ENCODE measurements at regions not wholly inside any gene's neighbourhood (a gene's known extent, or its start where the extent isn't known, plus 50 kb on each side); places are given as distances from the start of the nearest gene placed in this dataset.

GRCh38 chr3:157662171-157662570, 159.0 kb upstream of the VEPH1 start:
- no peak for DNase-seq
- intact Hi-C loops (cut with DNase I): no loop called here
- no peak for ATAC-seq
- no peaks in the 10 kb centered on the region for H3K4me1 ChIP-seq
- TF ChIP-seq CTCF (IDR thresholded peaks at IDR 0.05): no peak
- H3K36me3 ChIP-seq (ENCODE audit: insufficient read depth in 1 of 2, low read depth in 1 of 2): no peaks in the 10 kb centered on the region
- H3K27ac ChIP-seq: no peak overlapping the region
- H3K9me3 ChIP-seq: no peaks in the 10 kb centered on the region
- H3K4me3 ChIP-seq: no peak overlapping the region
- peaks cover 0 to 2% (median 0%) of the 10 kb centered on the region in 3 donors for H3K27me3 ChIP-seq (ENCODE audit: insufficient read depth in 3 of 3, low read length in 2 of 3)

- DNase-seq: no peak
- H3K27me3 ChIP-seq (ENCODE audit: insufficient read depth in 3 of 3, low read length in 2 of 3): peaks cover 0 to 2% (median 0%) of the 10 kb centered on the region in 3 donors
- H3K4me1 ChIP-seq: no peaks in the 10 kb centered on the region
- H3K27ac ChIP-seq: no peak overlapping the region
- no peaks in the 10 kb centered on the region for H3K9me3 ChIP-seq
- no peak overlapping the region for H3K4me3 ChIP-seq
- H3K36me3 ChIP-seq (ENCODE audit: insufficient read depth in 1 of 2, low read depth in 1 of 2): no peaks in the 10 kb centered on the region
- intact Hi-C loops (cut with DNase I): no loop called here
- no peak for ATAC-seq
- no peak for TF ChIP-seq CTCF (IDR thresholded peaks at IDR 0.05)
Observed at GRCh38 chr3:157660847-157661246, 157.6 kb upstream of the VEPH1 start.

- Histone ChIP-seq H3K4me3 (no peak overlapping the region), H3K36me3 (ENCODE audit: insufficient read depth in 1 of 2, low read depth in 1 of 2) (no peaks in the 10 kb centered on the region), H3K27me3 (ENCODE audit: insufficient read depth in 3 of 3, low read length in 2 of 3) (no peaks in the 10 kb centered on the region), H3K27ac (no peak overlapping the region), H3K9me3 (no peaks in the 10 kb centered on the region), H3K4me1 (peaks cover 6% of the 10 kb centered on the region)
- 81 to 86% (median 85%) methylated on average over 2 of the region's 2 CpGs for WGBS, 3 donors
- intact Hi-C loops (cut with DNase I): no loop called here
- ATAC-seq (no peak), DNase-seq (no peak)
- no peak for TF ChIP-seq CTCF (IDR thresholded peaks at IDR 0.05)
Observed at GRCh38 chr3:157652366-157652765, 149.2 kb upstream of the VEPH1 start.

GRCh38 chr3:157650699-157651098, 147.5 kb upstream of the VEPH1 start:
- DNase-seq: no peak
- Histone ChIP-seq H3K9me3 (no peaks in the 10 kb centered on the region), H3K27ac (no peak overlapping the region), H3K36me3 (ENCODE audit: insufficient read depth in 1 of 2, low read depth in 1 of 2) (no peaks in the 10 kb centered on the region), H3K4me1 (peaks cover 6% of the 10 kb centered on the region), H3K27me3 (ENCODE audit: insufficient read depth in 3 of 3, low read length in 2 of 3) (no peaks in the 10 kb centered on the region), H3K4me3 (no peak overlapping the region)
- no peak for ATAC-seq
- intact Hi-C loops (cut with DNase I): no loop called here
- WGBS, 3 donors: 21 to 44% (median 28%) methylated on average over 1 of the region's 1 CpG
- no peak for TF ChIP-seq CTCF (IDR thresholded peaks at IDR 0.05)

- ATAC-seq: peak in 2 of 4 donors; percentile 71 to 82
- WGBS, 3 donors: 23 to 57% (median 26%) methylated on average over 1 of the region's 1 CpG
- Histone ChIP-seq H3K4me1 (peaks cover 6% of the 10 kb centered on the region), H3K4me3 (no peak overlapping the region), H3K9me3 (no peaks in the 10 kb centered on the region), H3K27ac (peak overlapping the region; percentile 24), H3K27me3 (ENCODE audit: insufficient read depth in 3 of 3, low read length in 2 of 3) (no peaks in the 10 kb centered on the region), H3K36me3 (ENCODE audit: insufficient read depth in 1 of 2, low read depth in 1 of 2) (no peaks in the 10 kb centered on the region)
- no peak for DNase-seq
- intact Hi-C loops (cut with DNase I): no loop called here
- no peak for TF ChIP-seq CTCF (IDR thresholded peaks at IDR 0.05)
Observed at GRCh38 chr3:157650172-157650571, 147.0 kb upstream of the VEPH1 start.

Measured in psoas muscle (tissue), 7 donors.